HFF-Myc (cell line): ENCODE measurements at regions not wholly inside any gene's neighbourhood (a gene's known extent, or its start where the extent isn't known, plus 50 kb on each side); places are given as distances from the start of the nearest gene placed in this dataset.
"Not testable (repeated sequence)": the region's sequence is repeated elsewhere in the genome, so short reads cannot be mapped to it uniquely, and the experiment has no call there.

ENCODE experiments used
- DNase-seq: peaks from one replicate; pipeline ENCODE4 v3.0.0-alpha.2; 2011; ENCODE audit warnings: low read depth; ENCODE audit errors: extremely low read depth
- H3K4me3 ChIP-seq: replicated peaks from 2 replicates; pipeline ENCODE4 v1.5.1; 2011; ENCODE audit warnings: low read depth, mild to moderate bottlenecking, control low read depth, low read length
- TF ChIP-seq, protein P1 (sequence below): IDR thresholded peaks from 2 replicates; pipeline ENCODE4 v1.5.1; 2012; ENCODE audit warnings: mild to moderate bottlenecking, low read depth, low read length, control low read depth; ENCODE audit errors: missing control alignments

DNA sequence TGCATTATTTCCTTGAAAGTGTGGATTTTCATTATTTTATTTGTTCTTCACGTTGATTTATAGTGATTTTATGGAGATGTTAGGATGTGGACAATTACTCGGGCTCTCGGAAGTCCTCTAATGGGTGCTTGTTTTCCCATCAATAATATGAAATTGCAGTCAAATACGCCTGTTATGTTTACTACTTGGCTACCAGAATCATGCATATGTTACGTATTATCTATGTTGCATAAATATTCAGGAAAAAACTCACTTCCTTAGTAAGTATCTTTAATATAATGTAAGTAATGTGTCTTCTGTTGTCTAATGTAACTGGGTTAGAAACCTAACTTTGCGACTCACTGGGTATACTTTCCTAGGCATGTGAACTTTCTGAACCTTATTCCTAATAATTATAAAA lies 823.4 kb upstream of the CHORDC1 start:
- H3K4me3 ChIP-seq, result no peak overlapping the region
- DNase-seq, result no peak
- TF ChIP-seq, protein P1, sequence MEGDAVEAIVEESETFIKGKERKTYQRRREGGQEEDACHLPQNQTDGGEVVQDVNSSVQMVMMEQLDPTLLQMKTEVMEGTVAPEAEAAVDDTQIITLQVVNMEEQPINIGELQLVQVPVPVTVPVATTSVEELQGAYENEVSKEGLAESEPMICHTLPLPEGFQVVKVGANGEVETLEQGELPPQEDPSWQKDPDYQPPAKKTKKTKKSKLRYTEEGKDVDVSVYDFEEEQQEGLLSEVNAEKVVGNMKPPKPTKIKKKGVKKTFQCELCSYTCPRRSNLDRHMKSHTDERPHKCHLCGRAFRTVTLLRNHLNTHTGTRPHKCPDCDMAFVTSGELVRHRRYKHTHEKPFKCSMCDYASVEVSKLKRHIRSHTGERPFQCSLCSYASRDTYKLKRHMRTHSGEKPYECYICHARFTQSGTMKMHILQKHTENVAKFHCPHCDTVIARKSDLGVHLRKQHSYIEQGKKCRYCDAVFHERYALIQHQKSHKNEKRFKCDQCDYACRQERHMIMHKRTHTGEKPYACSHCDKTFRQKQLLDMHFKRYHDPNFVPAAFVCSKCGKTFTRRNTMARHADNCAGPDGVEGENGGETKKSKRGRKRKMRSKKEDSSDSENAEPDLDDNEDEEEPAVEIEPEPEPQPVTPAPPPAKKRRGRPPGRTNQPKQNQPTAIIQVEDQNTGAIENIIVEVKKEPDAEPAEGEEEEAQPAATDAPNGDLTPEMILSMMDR, result no peak

DNA sequence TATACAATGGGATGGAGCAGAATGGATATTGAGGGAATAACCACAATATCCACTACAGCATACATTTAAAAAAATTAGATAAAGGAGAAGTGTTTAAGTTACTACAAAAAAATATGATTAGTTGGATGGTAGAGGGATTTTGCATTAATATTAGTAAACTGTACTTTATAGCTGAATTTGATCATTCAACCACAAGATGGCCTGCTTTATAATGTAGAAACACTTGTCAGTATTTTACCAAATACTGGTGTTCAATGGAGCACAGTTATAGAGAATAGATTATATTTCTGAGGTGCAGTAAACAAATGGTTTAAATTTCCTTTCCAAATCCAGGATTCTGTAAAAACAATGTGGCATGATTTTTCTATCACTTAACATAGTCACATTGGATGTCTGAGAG lies 818.8 kb upstream of the CHORDC1 start:
- H3K4me3 ChIP-seq, result no peak overlapping the region
- no peak for DNase-seq
- TF ChIP-seq, protein P1, result no peak

DNA sequence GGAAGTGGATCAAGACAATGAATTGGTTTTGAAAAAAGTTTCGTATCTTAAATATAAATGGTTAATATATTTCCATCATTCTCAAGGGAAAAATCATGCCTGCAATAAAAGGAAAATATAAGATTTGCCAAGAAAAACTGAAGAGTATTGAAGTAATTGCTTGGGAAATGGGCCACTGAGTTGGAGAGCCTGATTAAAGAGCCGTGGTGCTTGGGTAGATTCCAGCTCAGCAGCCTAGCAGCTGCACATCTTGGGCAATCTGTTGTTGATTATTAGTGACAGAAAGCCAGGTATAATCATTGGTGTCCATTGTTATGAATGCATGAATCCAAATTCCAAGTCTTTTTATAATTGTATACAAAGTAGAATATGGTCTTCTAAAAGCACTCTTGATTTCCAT lies 800.9 kb upstream of the CHORDC1 start:
- TF ChIP-seq, protein P1, result no peak
- H3K4me3 ChIP-seq, result no peak overlapping the region
- DNase-seq, result no peak

DNA sequence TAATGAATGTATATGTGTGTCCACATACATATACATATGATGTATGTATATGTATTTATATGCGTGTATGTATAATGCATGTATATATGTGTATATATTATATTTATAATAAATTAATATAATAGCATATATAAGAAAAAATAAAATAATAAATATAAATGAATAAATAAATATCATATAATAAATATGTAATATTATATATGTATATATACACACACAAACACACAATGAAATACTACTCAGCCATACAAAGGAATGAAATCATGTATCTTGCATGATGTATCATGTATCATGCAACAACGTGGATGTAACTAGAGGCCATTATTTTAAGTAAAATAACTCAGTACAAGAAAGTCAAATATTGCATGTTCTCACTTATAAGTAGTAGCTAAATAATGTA lies 788.7 kb upstream of the CHORDC1 start:
- no peak overlapping the region for H3K4me3 ChIP-seq
- no peak for DNase-seq
- TF ChIP-seq, protein P1, result no peak

DNA sequence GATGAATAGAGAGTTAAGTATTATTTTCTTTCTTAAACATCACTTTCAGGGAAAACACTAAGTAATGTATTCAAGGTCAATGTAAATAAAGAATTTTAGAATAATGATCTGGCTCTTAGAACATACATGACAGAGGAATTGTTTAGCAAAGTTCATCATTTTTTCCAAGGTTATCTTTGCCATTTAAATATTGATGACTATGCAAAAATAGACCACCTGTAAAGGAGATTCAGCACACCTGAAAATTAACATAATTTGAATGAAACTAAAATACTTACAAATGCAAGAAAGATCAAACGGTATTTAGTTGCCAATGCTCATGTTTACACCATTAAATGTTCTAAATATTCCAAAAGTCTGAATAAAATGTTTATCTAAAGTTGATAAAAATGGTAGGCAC lies 782.6 kb upstream of the CHORDC1 start:
- DNase-seq, result no peak
- TF ChIP-seq, protein P1, result no peak
- H3K4me3 ChIP-seq, result no peak overlapping the region

DNA sequence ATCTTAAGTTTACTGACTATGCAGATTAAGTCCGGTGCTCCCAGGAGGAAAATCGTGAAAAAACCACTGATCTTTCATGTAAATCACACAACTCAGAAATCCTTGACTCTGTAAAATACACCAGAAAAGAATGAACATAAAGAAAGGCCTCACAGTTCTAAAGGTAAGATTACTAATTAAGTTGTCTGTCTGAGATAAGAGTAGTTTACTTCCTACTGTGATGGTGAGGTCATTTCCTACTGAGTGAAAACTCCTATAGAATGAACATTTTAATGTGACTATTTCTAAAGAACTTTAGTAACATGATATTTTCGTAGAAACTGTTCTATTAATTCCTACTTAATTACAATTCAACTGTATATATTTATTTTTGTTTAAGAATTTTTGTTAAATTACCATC lies 774.4 kb upstream of the CHORDC1 start:
- DNase-seq, result no peak
- TF ChIP-seq, protein P1, result no peak
- no peak overlapping the region for H3K4me3 ChIP-seq

DNA sequence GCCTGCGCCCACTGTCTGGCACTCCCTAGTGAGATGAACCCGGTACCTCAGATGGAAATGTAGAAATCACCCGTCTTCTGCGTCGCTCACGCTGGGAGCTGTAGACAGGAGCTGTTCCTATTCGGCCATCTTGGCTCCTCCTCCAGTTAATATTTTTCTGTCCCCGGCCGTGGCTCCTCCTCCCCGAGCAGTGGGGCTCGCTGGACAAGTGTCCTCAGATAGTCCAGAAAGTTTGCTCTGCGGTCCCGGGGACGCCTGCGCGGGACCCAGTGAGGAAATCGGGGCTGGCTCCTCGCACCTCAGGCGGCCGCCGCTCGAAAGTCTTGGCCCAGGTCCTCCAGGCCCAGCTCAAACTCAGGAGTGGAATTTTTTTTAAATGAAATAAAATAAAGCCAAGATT lies 749.3 kb upstream of the CHORDC1 start:
- not testable (repeated sequence) for H3K4me3 ChIP-seq, DNase-seq
